DND-41 (cell line): ENCODE measurements at regions not wholly inside any gene's neighbourhood (a gene's known extent, or its start where the extent isn't known, plus 50 kb on each side); places are given as distances from the start of the nearest gene placed in this dataset.
"Not testable (repeated sequence)": the region's sequence is repeated elsewhere in the genome, so short reads cannot be mapped to it uniquely, and the experiment has no call there.

Experiments
- ATAC-seq: fragments of 200-7000 bp; cut with Tn5 transposase; 3 replicates; pipeline ENCODE4 v1.9.1; 2021; ENCODE audit warnings: low read depth; ENCODE audit not compliant: insufficient read depth
- DNase-seq: peaks from one replicate; pipeline ENCODE4 v3.0.0-alpha.2; 2020
- H2AFZ ChIP-seq: 2 replicates; pipeline ENCODE4 v1.6.0; 2012; ENCODE audit warnings: low read depth, low read length
- H3K27ac ChIP-seq: 2 replicates; pipeline ENCODE4 v1.5.1; 2012; ENCODE audit warnings: low read length, inconsistent platforms
- H3K27me3 ChIP-seq: fragments of 200-600 bp; sonication (generic); 2 replicates; pipeline ENCODE4 v1.6.0; 2012; ENCODE audit warnings: low read length, mild to moderate bottlenecking, inconsistent platforms; ENCODE audit not compliant: insufficient read depth, poor library complexity
- H3K36me3 ChIP-seq: 2 replicates; pipeline ENCODE4 v1.5.1; 2012; ENCODE audit warnings: low read length, inconsistent platforms; ENCODE audit not compliant: insufficient read depth
- H3K4me1 ChIP-seq: 2 replicates; pipeline ENCODE4 v1.5.1; 2012; ENCODE audit warnings: mild to moderate bottlenecking, low read length; ENCODE audit not compliant: insufficient read depth
- H3K4me2 ChIP-seq: 2 replicates; pipeline ENCODE4 v1.6.0; 2012; ENCODE audit warnings: mild to moderate bottlenecking, moderate library complexity, low read length, inconsistent platforms; ENCODE audit not compliant: insufficient read depth
- H3K4me3 ChIP-seq, 2 experiments: fragments of 200-600 bp in 1 of 2; shearing (Covaris generic) in 1 of 2; 2 replicates each; pipeline ENCODE4 v1.5.1; 2012 to 2016; ENCODE audit warnings: inconsistent platforms in 2 of 2, low read length in 2 of 2, mild to moderate bottlenecking in 2 of 2, low read depth in 1 of 2, moderate library complexity in 1 of 2
- H3K79me2 ChIP-seq: 2 replicates; pipeline ENCODE4 v1.6.0; 2012; ENCODE audit warnings: low read length, inconsistent platforms; ENCODE audit not compliant: insufficient read depth
- H3K9ac ChIP-seq: 2 replicates; pipeline ENCODE4 v1.6.0; 2012; ENCODE audit warnings: low read depth, mild to moderate bottlenecking, inconsistent platforms, low read length, moderate library complexity
- H3K9me3 ChIP-seq: 2 replicates; pipeline ENCODE4 v1.5.1; 2012; ENCODE audit warnings: low read length, moderate library complexity, mild to moderate bottlenecking, inconsistent platforms; ENCODE audit not compliant: insufficient read depth, severe bottlenecking
- H4K20me1 ChIP-seq: 2 replicates; pipeline ENCODE4 v1.6.0; 2012; ENCODE audit warnings: low read length; ENCODE audit not compliant: insufficient read depth
- CTCF ChIP-seq: IDR thresholded peaks from 2 replicates; pipeline ENCODE4 v1.5.1; 2012; ENCODE audit warnings: borderline replicate concordance, low read length, moderate library complexity, mild to moderate bottlenecking; ENCODE audit not compliant: poor library complexity, severe bottlenecking; ENCODE audit errors: extremely low read depth
- EZH2 ChIP-seq: IDR thresholded peaks from 3 replicates; pipeline ENCODE4 v1.6.1; 2012; ENCODE audit warnings: borderline replicate concordance, low read depth, mild to moderate bottlenecking, moderate library complexity, low read length, inconsistent platforms; ENCODE audit not compliant: severe bottlenecking

- TF ChIP-seq CTCF = no peak
- no peak for TF ChIP-seq EZH2
- no peaks in the 10 kb centered on the region for H3K9me3 ChIP-seq
- H3K79me2 ChIP-seq = no peaks in the 10 kb centered on the region
- no peak for ATAC-seq
- H4K20me1 ChIP-seq = no peaks in the 10 kb centered on the region
- H2AFZ ChIP-seq = no peak overlapping the region
- no peak overlapping the region for H3K4me3 ChIP-seq
- H3K4me1 ChIP-seq = no peaks in the 10 kb centered on the region
- no peaks in the 10 kb centered on the region for H3K36me3 ChIP-seq
- H3K4me2 ChIP-seq = no peak overlapping the region
- no peak for DNase-seq
- no peak overlapping the region for H3K27ac ChIP-seq
- H3K9ac ChIP-seq = no peak overlapping the region
- no peaks in the 10 kb centered on the region for H3K27me3 ChIP-seq
These were observed 304.5 kb downstream of the CCSER2 start for GRCh38 chr10:84632866-84633265.

GRCh38 chr10:84634636-84635035, 306.2 kb downstream of the CCSER2 start:
- H3K9me3 ChIP-seq = no peaks in the 10 kb centered on the region
- H3K4me1 ChIP-seq = no peaks in the 10 kb centered on the region
- DNase-seq = no peak
- no peaks in the 10 kb centered on the region for H3K79me2 ChIP-seq
- no peak for TF ChIP-seq EZH2
- TF ChIP-seq CTCF = no peak
- H3K27ac ChIP-seq = no peak overlapping the region
- ATAC-seq = no peak
- H3K27me3 ChIP-seq = no peaks in the 10 kb centered on the region
- H4K20me1 ChIP-seq = no peaks in the 10 kb centered on the region
- no peaks in the 10 kb centered on the region for H3K36me3 ChIP-seq
- no peak overlapping the region for H3K9ac ChIP-seq
- no peak overlapping the region for H2AFZ ChIP-seq
- H3K4me3 ChIP-seq = no peak overlapping the region
- no peak overlapping the region for H3K4me2 ChIP-seq

- not testable (repeated sequence) for H3K9ac ChIP-seq, H3K27me3 ChIP-seq, H3K79me2 ChIP-seq, H3K27ac ChIP-seq, H3K4me3 ChIP-seq, ATAC-seq, H4K20me1 ChIP-seq, H3K9me3 ChIP-seq, H3K36me3 ChIP-seq, H2AFZ ChIP-seq, H3K4me2 ChIP-seq, DNase-seq
- H3K4me1 ChIP-seq = peaks cover 27% of the 10 kb centered on the region
These were observed 322.2 kb downstream of the CCSER2 start for GRCh38 chr10:84650628-84651027.

GRCh38 chr10:84654671-84655070, 326.3 kb downstream of the CCSER2 start:
- ATAC-seq (peak; percentile 95), DNase-seq (peak; percentile 46)
- H3K9ac ChIP-seq = no peak overlapping the region

More at GRCh38 chr10:84654671-84655070, 326.3 kb downstream of the CCSER2 start:
- 0 out of 2 replicates have a peak overlapping the region, but pooled peaks have one; percentile 1 for H3K27ac ChIP-seq
- no peaks in the 10 kb centered on the region for H3K9me3 ChIP-seq
- H3K4me1 ChIP-seq = peaks cover 27% of the 10 kb centered on the region
- peak overlapping the region; percentile 36; the same call in 1 of the 2 replicates for H3K4me2 ChIP-seq
- TF ChIP-seq CTCF (no peak), EZH2 (no peak)
- no peaks in the 10 kb centered on the region for H4K20me1 ChIP-seq
- H3K79me2 ChIP-seq = no peaks in the 10 kb centered on the region
- no peak overlapping the region for H3K4me3 ChIP-seq
- H2AFZ ChIP-seq = no peak overlapping the region
- no peaks in the 10 kb centered on the region for H3K27me3 ChIP-seq
- H3K36me3 ChIP-seq = no peaks in the 10 kb centered on the region
